Keratinocyte (primary cell): ENCODE measurements at regions not wholly inside any gene's neighbourhood (a gene's known extent, or its start where the extent isn't known, plus 50 kb on each side); places are given as distances from the start of the nearest gene placed in this dataset.

Source experiments
- DNase-seq: peaks from one replicate; pipeline ENCODE4 v3.0.0-alpha.2; 2011; ENCODE audit warnings: low read depth, missing footprints, low spot score
- FAIRE-seq: peaks from 2 replicates; lab custom pipeline; 2011; peaks lifted over from hg19 to GRCh38; lab: Jason Lieb, UNC
- H2AFZ ChIP-seq: 2 replicates; pipeline ENCODE4 v1.6.0; 2012; ENCODE audit warnings: low read length, control low read depth, inconsistent platforms; ENCODE audit not compliant: control insufficient read depth
- H3K27ac ChIP-seq: 2 replicates; pipeline ENCODE4 v1.5.1; 2011; ENCODE audit warnings: low read length; ENCODE audit not compliant: control insufficient read depth, insufficient read depth
- H3K27me3 ChIP-seq: 3 replicates; pipeline ENCODE4 v1.6.0; 2011; ENCODE audit warnings: low read length; ENCODE audit not compliant: control insufficient read depth, insufficient read depth; ENCODE audit errors: extremely low read depth
- H3K36me3 ChIP-seq, 2 experiments: 2 replicates in 1 of 2; 3 replicates in 1 of 2; pipeline ENCODE4 v1.5.1; 2011; ENCODE audit warnings: low read length in 2 of 2, mild to moderate bottlenecking in 1 of 2; ENCODE audit not compliant: control insufficient read depth in 2 of 2, insufficient read depth in 2 of 2; ENCODE audit errors: extremely low read depth in 1 of 2
- H3K4me1 ChIP-seq: 3 replicates; pipeline ENCODE4 v1.5.1; 2011; ENCODE audit warnings: low read length; ENCODE audit not compliant: control insufficient read depth, insufficient read depth; ENCODE audit errors: extremely low read depth
- H3K4me2 ChIP-seq: 3 replicates; pipeline ENCODE4 v1.6.0; 2011; ENCODE audit warnings: low read depth, low read length; ENCODE audit not compliant: control insufficient read depth, insufficient read depth; ENCODE audit errors: extremely low read depth
- H3K4me3 ChIP-seq, 3 experiments: fragments of 200-600 bp in 1 of 3; sonication (generic) in 1 of 3; 2 replicates in 2 of 3; 3 replicates in 1 of 3; pipeline ENCODE4 v1.5.1; 2011 to 2016; ENCODE audit warnings: low read length in 3 of 3, mild to moderate bottlenecking in 3 of 3, control low read depth in 2 of 3, inconsistent platforms in 1 of 3, low read depth in 1 of 3, mixed read lengths in 1 of 3, mixed run types in 1 of 3, moderate library complexity in 1 of 3; ENCODE audit not compliant: control insufficient read depth in 2 of 3, insufficient read depth in 2 of 3; ENCODE audit errors: extremely low read depth in 1 of 3
- H3K79me2 ChIP-seq: 2 replicates; pipeline ENCODE4 v1.6.0; 2012; ENCODE audit warnings: low read length; ENCODE audit not compliant: control insufficient read depth, insufficient read depth
- H3K9ac ChIP-seq: 3 replicates; pipeline ENCODE4 v1.6.0; 2011; ENCODE audit warnings: low read length; ENCODE audit not compliant: control insufficient read depth, insufficient read depth; ENCODE audit errors: extremely low read depth
- H3K9me1 ChIP-seq: 3 replicates; pipeline ENCODE4 v1.6.0; 2011; ENCODE audit warnings: low read length; ENCODE audit not compliant: control insufficient read depth, insufficient read depth; ENCODE audit errors: extremely low read depth
- H3K9me3 ChIP-seq: 2 replicates; pipeline ENCODE4 v1.5.1; 2012; ENCODE audit warnings: low read depth, low read length; ENCODE audit not compliant: control insufficient read depth
- H4K20me1 ChIP-seq: 3 replicates; pipeline ENCODE4 v1.6.0; 2011; ENCODE audit warnings: low read length; ENCODE audit not compliant: control insufficient read depth, insufficient read depth; ENCODE audit errors: extremely low read depth
- CTCF ChIP-seq, 3 experiments: IDR thresholded peaks in 1 of 3; conservative IDR thresholded peaks in 1 of 3; optimal IDR thresholded peaks in 1 of 3; 2 replicates in 2 of 3; 3 replicates in 1 of 3; pipeline versions ENCODE3 to v1.5.1; 2011; ENCODE audit warnings: low read length in 3 of 3, mild to moderate bottlenecking in 3 of 3, moderate library complexity in 2 of 3, control low read depth in 1 of 3, inconsistent platforms in 1 of 3; ENCODE audit not compliant: insufficient read depth in 2 of 3; ENCODE audit errors: extremely low read depth in 1 of 3
- EZH2 ChIP-seq: IDR thresholded peaks from one replicate; pipeline ENCODE4 v1.6.1; 2012; ENCODE audit warnings: inconsistent platforms, mild to moderate bottlenecking, low read length, moderate library complexity
- dilution Hi-C: fragments of 300-500 bp; cut with MboI; formaldehyde crosslinking; loops from one replicate; pipeline ENCODE4 v1.7.0; 2020; ENCODE audit warnings: low sequenced_read_pairs; ENCODE audit not compliant: extremely low pct_ligation_motif_present

DNA sequence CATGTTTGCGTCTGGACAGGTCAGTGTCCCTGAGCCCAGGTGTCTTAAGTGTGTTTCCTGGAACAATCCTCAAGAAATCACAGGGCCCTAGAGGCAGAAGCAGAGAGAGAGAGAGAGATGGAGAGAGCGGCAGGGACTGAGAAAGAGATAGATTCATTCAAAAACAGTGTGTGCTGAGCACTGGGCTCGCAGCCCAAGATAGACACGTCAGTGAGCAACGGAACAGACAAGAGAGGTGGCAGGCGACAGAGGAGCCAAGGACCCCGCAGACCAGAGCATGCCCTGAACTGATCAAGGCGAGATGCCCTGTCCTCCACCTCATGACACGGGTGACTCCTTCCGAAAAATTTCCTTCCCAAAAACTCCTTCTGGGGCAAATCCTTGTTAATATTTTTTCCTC lies 362.0 kb upstream of the SULF2 start:
- H3K9ac ChIP-seq = no peak overlapping the region
- H3K4me3 ChIP-seq = no peak overlapping the region
- H3K4me2 ChIP-seq = no peak overlapping the region
- no peak for TF ChIP-seq CTCF (optimal IDR thresholded peaks at IDR 0.05 in 1 of 3, IDR thresholded peaks at IDR 0.05 in 1 of 3, conservative IDR thresholded peaks at IDR 0.05 in 1 of 3; ENCODE audit: extremely low read depth in 1 of 3, insufficient read depth in 2 of 3, low read length in 3 of 3)
- TF ChIP-seq EZH2 = no peak
- H3K27ac ChIP-seq = no peak overlapping the region
- FAIRE-seq (no peak), DNase-seq (no peak)
- peaks cover 3% of the 10 kb centered on the region for H3K27me3 ChIP-seq
- H2AFZ ChIP-seq = no peak overlapping the region
- H3K4me1 ChIP-seq = peaks cover 5% of the 10 kb centered on the region
- no peaks in the 10 kb centered on the region for H4K20me1 ChIP-seq
- no peaks in the 10 kb centered on the region for H3K9me1 ChIP-seq
- dilution Hi-C loops = no loop called here
- H3K79me2 ChIP-seq = no peaks in the 10 kb centered on the region
- H3K36me3 ChIP-seq = no peaks in the 10 kb centered on the region
- no peaks in the 10 kb centered on the region for H3K9me3 ChIP-seq

DNA sequence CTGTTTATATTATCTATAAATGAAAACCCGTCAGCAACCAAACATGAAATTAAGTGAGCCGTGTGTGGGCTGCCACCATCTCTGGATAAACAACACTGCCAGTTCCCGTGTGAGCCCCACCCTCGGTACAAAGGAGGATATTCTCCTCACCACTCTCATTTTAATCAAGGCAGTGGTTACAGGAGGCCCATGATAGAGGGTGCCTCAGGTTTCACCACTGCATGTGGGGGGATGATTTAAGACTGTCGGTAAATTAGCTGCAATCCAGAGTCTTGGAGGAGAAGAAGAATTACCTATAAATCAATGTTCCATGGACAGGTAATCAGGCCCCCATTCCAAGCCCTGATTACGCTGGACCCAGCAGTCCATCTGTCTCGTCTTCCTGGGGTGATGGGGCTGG lies 361.6 kb upstream of the SULF2 start:
- H3K9me1 ChIP-seq = no peaks in the 10 kb centered on the region
- DNase-seq (no peak), FAIRE-seq (no peak)
- H4K20me1 ChIP-seq = no peaks in the 10 kb centered on the region
- TF ChIP-seq CTCF (optimal IDR thresholded peaks at IDR 0.05 in 1 of 3, IDR thresholded peaks at IDR 0.05 in 1 of 3, conservative IDR thresholded peaks at IDR 0.05 in 1 of 3; ENCODE audit: extremely low read depth in 1 of 3, insufficient read depth in 2 of 3, low read length in 3 of 3) = no peak
- no peak for TF ChIP-seq EZH2
- no peaks in the 10 kb centered on the region for H3K36me3 ChIP-seq
- no peak overlapping the region for H2AFZ ChIP-seq
- H3K4me1 ChIP-seq = peaks cover 10% of the 10 kb centered on the region
- H3K79me2 ChIP-seq = no peaks in the 10 kb centered on the region
- no peak overlapping the region for H3K27ac ChIP-seq
- H3K27me3 ChIP-seq = peaks cover 3% of the 10 kb centered on the region
- no peak overlapping the region for H3K9ac ChIP-seq
- no peak overlapping the region for H3K4me3 ChIP-seq
- no peak overlapping the region for H3K4me2 ChIP-seq
- H3K9me3 ChIP-seq = no peaks in the 10 kb centered on the region
- dilution Hi-C loops = no loop called here
